HG03025 (cell line): ENCODE measurements at regions not wholly inside any gene's neighbourhood (a gene's known extent, or its start where the extent isn't known, plus 50 kb on each side); places are given as distances from the start of the nearest gene placed in this dataset.
"Not testable (repeated sequence)": the region's sequence is repeated elsewhere in the genome, so short reads cannot be mapped to it uniquely, and the experiment has no call there.

Experiments
- ATAC-seq: cut with Tn5 transposase; IDR thresholded peaks from one replicate; pipeline ENCODE4 v1.9.1; 2021; ENCODE audit warnings: mild to moderate bottlenecking, moderate library complexity; ENCODE audit not compliant: unreplicated experiment, low FRiP score

GRCh38 chr5:91865915-91866314, 482.8 kb upstream of the ARRDC3 start:
- ATAC-seq, result no peak

- ATAC-seq, result no peak
Observed at GRCh38 chr5:91864962-91865361, 481.8 kb upstream of the ARRDC3 start.

- ATAC-seq, result no peak
Observed at GRCh38 chr5:91851670-91852069, 468.6 kb upstream of the ARRDC3 start.

DNA sequence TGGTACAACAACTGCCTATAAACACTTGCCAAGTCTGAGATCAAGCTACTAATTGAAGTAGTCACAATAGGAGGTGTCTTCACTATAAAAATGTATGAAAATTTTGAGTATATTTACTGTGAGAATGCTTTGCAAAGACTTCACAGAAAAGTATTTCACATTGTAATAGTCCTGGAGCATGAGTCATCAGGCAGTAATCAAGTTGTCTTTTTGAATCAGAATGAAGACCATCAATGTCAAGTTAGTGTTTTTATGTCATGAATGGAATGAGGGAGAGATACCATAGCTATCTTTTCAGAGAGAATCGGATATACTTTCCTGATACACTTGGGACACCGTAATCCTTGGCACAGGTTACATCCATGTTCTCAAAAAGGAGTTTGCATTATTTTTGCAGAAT, 466.9 kb upstream of the ARRDC3 start:
- ATAC-seq, result no peak

GRCh38 chr5:91849069-91849468, 466.0 kb upstream of the ARRDC3 start:
- ATAC-seq, result no peak

GRCh38 chr5:91848453-91848852, 465.3 kb upstream of the ARRDC3 start:
- no peak for ATAC-seq

DNA sequence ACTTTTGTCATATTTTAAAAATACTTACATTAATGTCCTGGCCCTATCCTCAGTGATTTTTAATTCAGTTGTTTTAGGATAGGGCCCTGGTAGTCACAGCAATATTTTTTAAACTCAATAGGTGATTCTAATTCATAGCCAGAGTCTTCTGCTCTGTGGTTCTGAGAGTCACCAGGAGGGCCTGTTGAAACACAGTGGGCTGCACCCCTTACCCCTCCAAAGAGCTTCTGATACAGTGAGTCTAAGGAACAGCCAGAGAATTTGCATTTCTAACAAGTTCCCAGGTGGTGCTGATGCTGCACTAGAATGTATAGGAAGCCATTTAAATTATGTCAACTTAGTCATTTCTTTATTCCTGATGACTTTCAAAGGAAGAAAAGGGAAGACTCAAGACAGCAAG, 458.3 kb upstream of the ARRDC3 start:
- no peak for ATAC-seq

DNA sequence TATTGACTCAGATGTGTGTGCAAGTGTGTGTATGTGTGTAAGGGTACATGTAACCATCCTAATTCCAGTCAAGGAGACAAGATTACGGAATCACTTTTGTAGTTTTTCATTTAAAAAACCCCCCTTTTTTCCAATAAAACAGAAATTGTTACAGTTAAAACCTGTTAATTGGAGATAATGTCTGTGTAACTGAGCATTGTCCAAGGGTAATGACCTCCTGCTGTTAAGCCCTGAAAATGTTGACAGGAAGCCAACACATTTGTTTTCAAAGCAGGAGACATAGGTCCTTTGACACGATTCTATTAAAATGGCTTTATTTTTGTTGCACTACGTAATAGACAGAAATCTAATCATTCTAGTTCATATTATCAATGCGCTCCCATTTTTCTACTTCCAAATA, 457.3 kb upstream of the ARRDC3 start:
- no peak for ATAC-seq

DNA sequence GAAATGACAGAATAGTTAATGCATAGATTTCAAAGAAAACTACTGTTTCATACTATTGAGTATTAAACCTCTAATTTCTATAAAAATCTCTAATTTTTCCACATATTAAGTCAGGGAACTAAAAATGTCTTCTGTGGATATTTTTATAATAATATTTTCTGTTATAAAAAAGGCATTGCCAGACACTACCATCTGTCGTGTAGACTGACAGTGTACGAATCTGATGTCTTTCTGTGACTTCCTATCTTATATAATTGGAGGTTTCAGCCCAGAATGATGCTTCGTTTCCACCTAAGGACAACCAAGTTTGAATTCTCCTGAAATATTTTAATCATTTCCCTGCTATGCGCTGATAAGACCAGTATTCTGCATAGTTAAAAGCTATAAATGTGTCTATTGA, 456.6 kb upstream of the ARRDC3 start:
- no peak for ATAC-seq

DNA sequence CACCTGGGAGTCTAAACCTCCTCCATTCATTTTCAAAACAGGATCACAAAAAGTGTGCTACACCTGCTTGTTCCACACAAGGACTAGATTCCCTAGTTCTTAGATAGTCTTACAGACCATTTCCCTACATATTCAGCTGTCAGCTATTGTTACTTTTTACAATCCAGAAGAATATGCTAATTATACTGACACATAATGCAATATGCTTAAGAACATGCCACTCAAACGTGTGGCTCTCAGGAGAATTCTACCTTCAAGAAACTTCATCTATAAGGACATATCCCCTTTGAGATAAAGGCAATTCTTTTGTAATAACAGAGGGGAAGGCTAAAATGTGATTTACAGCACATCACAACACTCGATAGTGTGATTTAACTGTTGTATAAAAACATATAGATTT, 456.1 kb upstream of the ARRDC3 start:
- ATAC-seq, result no peak

DNA sequence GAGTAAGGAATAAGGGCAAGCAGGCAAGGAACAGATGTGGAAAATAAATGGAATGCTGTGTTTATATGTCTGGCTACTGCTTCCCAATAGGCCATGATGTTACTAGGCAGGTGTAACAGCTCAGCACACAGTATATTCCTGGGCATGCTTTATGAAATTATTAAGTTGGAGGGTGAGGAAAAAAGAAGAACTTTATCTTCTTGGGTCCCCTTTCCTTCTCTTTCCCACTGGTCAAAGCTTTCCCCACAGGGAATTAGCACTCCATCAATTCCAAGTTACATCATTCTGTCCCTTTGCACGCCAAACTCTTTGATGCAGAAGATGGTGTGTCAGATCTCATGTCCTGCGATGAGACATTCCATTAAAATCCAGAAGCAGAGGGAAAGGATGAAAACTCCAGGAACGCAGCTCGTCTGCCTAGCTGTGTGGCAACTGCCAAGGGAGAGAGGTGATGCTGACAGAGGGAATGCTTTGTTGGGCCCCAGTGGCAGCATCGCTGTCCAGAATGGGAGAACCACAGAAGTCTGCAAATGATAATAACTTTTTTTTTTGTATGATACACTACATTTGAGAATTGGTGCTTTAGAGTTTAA, 447.3 kb upstream of the ARRDC3 start:
- ATAC-seq, result no peak

- ATAC-seq, result no peak
Observed at GRCh38 chr5:91825618-91826017, 442.5 kb upstream of the ARRDC3 start.

GRCh38 chr5:91824406-91824805, 441.3 kb upstream of the ARRDC3 start:
- ATAC-seq, result no peak

DNA sequence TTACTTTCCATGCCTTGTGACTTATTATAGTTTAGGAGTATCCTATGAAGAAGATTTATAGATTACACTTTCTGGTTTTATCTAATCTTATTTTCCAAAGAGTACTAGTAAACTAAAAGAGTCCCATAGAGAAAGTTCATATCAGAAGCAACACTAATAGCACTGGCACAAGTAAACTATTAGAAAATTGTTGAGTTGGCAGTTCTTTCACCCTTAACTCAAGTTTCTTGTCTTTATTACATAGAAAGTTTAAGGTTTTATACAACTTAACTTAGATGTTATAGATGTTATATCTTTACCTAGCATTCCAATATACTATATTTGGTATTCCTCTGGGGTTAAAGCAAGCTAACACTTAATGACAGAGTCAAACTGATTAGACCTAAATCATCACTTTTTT, 437.8 kb upstream of the ARRDC3 start:
- no peak for ATAC-seq

GRCh38 chr5:91816681-91817080, 433.6 kb upstream of the ARRDC3 start:
- ATAC-seq, result no peak

- ATAC-seq, result no peak
Observed at GRCh38 chr5:91797576-91797975, 414.5 kb upstream of the ARRDC3 start.

DNA sequence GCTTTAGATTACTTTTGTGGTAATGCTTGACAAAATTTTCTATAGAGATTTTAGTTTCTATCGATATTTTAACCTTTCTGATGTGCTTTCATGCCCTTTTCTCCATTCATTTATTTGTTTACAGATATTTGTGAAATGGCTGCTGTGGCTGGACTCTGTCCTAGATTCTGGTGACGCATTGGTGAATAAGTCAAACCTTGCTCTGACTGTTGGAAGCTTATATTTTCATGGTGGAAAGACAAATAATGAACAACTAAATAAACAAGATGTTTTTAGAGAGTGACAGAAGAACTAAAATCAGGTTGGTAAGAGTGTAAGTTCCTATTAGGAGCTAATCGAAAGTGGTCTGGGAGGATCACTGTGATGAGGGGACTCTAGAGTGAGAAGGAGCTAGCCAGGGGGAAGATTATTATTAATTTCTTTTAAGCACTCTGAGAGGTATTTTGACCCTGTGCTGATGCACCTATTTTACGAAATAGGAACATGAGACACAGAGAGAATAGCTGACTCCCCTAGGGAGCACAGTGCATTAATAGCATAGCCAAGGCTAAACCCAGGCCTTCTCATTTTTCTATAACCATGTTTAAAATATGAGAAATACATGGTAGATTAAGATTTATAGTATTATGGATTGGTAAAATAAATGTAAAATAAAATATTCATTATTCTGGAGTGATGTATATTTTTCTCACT, 411.9 kb upstream of the ARRDC3 start:
- ATAC-seq, result no peak

DNA sequence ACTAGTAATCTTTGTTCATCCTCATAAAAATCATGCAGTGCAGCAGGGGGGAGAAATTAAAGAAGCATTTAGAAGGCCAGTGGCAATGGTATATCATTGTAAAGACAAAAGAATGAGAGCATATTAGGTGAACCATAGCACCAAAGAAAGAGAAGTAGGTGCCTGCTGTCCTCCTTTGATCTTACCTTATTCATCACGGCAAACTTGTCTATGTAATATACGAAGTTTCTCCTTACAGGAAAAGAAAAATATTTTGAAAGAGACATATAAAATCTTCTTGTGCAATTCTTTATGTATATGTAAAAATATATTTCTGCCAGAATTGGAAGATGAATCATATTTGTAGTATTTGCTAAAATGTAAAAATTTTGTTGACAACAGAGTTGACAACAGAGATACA, 411.3 kb upstream of the ARRDC3 start:
- ATAC-seq, result no peak

DNA sequence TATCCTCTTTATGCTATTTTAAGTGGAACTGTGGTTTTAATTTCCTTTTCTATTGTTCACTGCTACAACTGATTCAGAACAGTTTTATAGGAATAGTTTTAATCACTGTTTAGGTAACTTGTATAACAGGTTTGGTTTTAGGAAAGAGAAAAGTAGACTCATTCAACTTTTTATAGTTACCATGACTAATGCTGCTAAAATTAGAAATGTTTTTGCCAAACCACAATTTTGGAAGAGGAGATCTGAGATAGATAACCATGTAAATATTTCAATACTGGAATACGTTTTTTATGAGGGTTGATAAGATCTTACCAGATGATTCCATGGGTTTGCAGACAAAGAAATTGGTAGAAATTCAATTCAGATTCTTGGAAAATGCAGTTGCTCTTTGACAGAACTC, 404.6 kb upstream of the ARRDC3 start:
- no peak for ATAC-seq

- no peak for ATAC-seq
Observed at GRCh38 chr5:91777671-91778070, 394.6 kb upstream of the ARRDC3 start.

DNA sequence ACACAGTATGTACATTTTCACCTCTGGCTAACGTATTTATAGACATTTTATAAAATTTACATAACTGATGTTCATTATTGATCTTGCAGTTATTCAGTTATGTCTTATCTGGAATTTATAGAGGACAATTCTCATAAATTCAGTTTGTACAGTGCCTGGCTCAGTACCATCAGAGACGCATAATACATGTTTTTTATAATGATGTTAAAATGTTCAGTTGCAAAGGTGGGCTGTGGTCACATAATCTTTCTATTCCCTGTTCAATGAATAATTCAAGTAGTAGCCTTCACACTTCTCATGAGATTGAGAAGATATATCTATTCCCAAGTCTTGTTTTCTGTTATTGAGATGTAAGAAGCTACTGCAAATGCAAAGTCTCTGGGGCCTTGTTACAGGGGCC, 393.1 kb upstream of the ARRDC3 start:
- ATAC-seq, result no peak

DNA sequence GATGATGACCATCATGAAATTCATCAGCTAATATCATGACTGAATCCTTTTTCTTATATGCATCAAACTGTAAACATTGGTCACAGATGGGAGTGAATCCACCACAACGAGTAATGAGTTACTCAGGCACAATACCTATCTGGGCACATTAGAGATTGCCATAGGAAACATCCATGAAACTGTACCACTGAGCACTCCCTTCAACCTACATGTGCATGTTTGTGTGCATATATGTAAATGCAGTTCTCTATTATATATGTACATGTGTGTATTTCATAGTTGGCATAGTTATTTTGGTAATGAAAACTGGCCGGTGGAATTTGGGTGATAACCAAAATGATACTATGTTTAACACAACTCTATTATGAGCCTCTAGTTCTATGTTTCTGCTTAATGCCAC, 387.3 kb upstream of the ARRDC3 start:
- ATAC-seq, result no peak

- not testable (repeated sequence) for ATAC-seq
Observed at GRCh38 chr5:91757383-91757782, 374.3 kb upstream of the ARRDC3 start.
